Naive thymus-derived CD4-positive, alpha-beta T cell (primary cell): ENCODE measurements at regions not wholly inside any gene's neighbourhood (a gene's known extent, or its start where the extent isn't known, plus 50 kb on each side); places are given as distances from the start of the nearest gene placed in this dataset.

Experiments used
- ATAC-seq: fragments of 150-1000 bp; cut with Tn5 transposase; 2 replicates; pipeline ENCODE4 v1.10.0; 2021; ENCODE audit warnings: mild to moderate bottlenecking, moderate library complexity
- CTCF ChIA-PET: fragments of 350-600 bp; sonication (Branson Sonifier 250); formaldehyde crosslinking; loops from one replicate; lab custom pipeline; 2021; ENCODE audit warnings: antibody characterized with exemption; lab: Charles Lee
- POLR2A ChIA-PET: fragments of 350-600 bp; sonication (Branson Sonifier 250); formaldehyde crosslinking; loops from one replicate; lab custom pipeline; 2021; ENCODE audit warnings: antibody characterized with exemption, inconsistent platforms; lab: Charles Lee
- DNase-seq, 9 donors: peaks; one replicate each; pipeline versions ENCODE4 v3.0.0 to v3.0.0-alpha.2; 2020 to 2022; ENCODE audit warnings: mixed read lengths in 1 of 9
- H3K27ac ChIP-seq: one replicate; pipeline ENCODE4 v1.7.0; 2013; ENCODE audit warnings: mild to moderate bottlenecking, low read depth, low read length, moderate library complexity
- H3K27me3 ChIP-seq, 2 donors: one replicate each; pipeline ENCODE4 v1.7.0; 2013; ENCODE audit warnings: low read length in 2 of 2, mild to moderate bottlenecking in 2 of 2, moderate library complexity in 2 of 2; ENCODE audit not compliant: control insufficient read depth in 2 of 2, insufficient read depth in 2 of 2
- H3K36me3 ChIP-seq, 3 experiments: 1 replicate in 2 of 3; 2 replicates in 1 of 3; pipeline ENCODE4 v1.7.0; 2013; ENCODE audit warnings: low read length in 3 of 3, mild to moderate bottlenecking in 3 of 3, moderate library complexity in 1 of 3; ENCODE audit not compliant: insufficient read depth in 3 of 3, control insufficient read depth in 2 of 3
- H3K4me1 ChIP-seq, 2 donors: one replicate each; pipeline ENCODE4 v1.7.0; 2013; ENCODE audit warnings: low read length in 2 of 2, mild to moderate bottlenecking in 2 of 2, moderate library complexity in 1 of 2; ENCODE audit not compliant: control insufficient read depth in 2 of 2, insufficient read depth in 2 of 2
- H3K4me3 ChIP-seq: 2 replicates; pipeline ENCODE4 v1.7.0; 2013; ENCODE audit warnings: mild to moderate bottlenecking, low read length
- H3K9me3 ChIP-seq, 3 experiments: 1 replicate in 2 of 3; 2 replicates in 1 of 3; pipeline ENCODE4 v1.7.0; 2013; ENCODE audit warnings: low read length in 3 of 3; ENCODE audit not compliant: control insufficient read depth in 2 of 3
- H3K27ac Mint-ChIP-seq, 9 donors: one replicate each; pipeline ENCODE4 v1.8.0; 2020 to 2022; ENCODE audit warnings: mixed read lengths in 9 of 9, mild to moderate bottlenecking in 8 of 9, moderate library complexity in 5 of 9, inconsistent platforms in 2 of 9
- H3K27me3 Mint-ChIP-seq, 5 donors: one replicate each; pipeline ENCODE4 v1.8.0; 2021 to 2022; ENCODE audit warnings: mixed read lengths in 5 of 5, mild to moderate bottlenecking in 1 of 5
- H3K36me3 Mint-ChIP-seq, 5 donors: one replicate each; pipeline ENCODE4 v1.8.0; 2020 to 2022; ENCODE audit warnings: mixed read lengths in 5 of 5, mild to moderate bottlenecking in 3 of 5, inconsistent platforms in 1 of 5
- H3K4me1 Mint-ChIP-seq, 7 donors: one replicate each; pipeline ENCODE4 v1.8.0; 2020 to 2022; ENCODE audit warnings: mixed read lengths in 7 of 7, mild to moderate bottlenecking in 3 of 7, inconsistent platforms in 1 of 7
- H3K4me3 Mint-ChIP-seq, 10 donors: one replicate each; pipeline ENCODE4 v1.8.0; 2020 to 2022; ENCODE audit warnings: mild to moderate bottlenecking in 10 of 10, mixed read lengths in 10 of 10, moderate library complexity in 6 of 10, inconsistent platforms in 2 of 10
- H3K9me3 Mint-ChIP-seq, 11 donors: one replicate each; pipeline ENCODE4 v1.8.0; 2020 to 2022; ENCODE audit warnings: mixed read lengths in 11 of 11, mild to moderate bottlenecking in 4 of 11, inconsistent platforms in 1 of 11, moderate library complexity in 1 of 11
- intact Hi-C, 2 donors: fragments of 100-400 bp; cut with micrococcal nuclease; formaldehyde crosslinking; loops; one replicate each; pipeline ENCODE4 v1.15.1; 2023

DNA sequence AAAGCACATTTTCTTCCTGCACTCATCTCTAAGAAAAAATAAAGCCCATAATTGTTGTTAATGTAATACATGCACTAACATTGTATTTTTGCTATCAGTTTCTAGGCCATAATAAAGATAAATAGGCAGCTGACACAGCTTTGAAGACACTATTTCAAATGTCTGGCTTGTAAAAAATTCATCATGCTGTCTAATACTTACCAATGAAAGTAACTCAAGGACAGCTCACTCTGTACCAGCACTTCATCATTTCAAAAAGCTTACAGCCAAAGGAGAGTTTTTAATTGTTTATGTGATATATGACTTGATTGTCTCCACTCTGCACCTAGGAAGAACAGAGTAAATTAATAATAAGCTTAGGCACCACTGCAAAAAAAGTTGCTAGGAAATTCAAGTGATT lies 1423.3 kb upstream of the PCDH20 start:
- H3K27ac Mint-ChIP-seq = no peak overlapping the region
- H3K4me3 ChIP-seq = no peak overlapping the region
- POLR2A ChIA-PET = no interaction called here
- H3K4me1 ChIP-seq = no peaks in the 10 kb centered on the region
- peaks cover 0 to 9% (median 3%) of the 10 kb centered on the region in 11 donors for H3K9me3 Mint-ChIP-seq
- CTCF ChIA-PET = no interaction called here
- H3K27me3 ChIP-seq = no peaks in the 10 kb centered on the region
- H3K36me3 ChIP-seq = no peaks in the 10 kb centered on the region
- no peaks in the 10 kb centered on the region for H3K36me3 Mint-ChIP-seq
- no peak overlapping the region for H3K27ac ChIP-seq
- intact Hi-C loops = no loop called here
- H3K4me1 Mint-ChIP-seq = no peaks in the 10 kb centered on the region
- DNase-seq (no peak), ATAC-seq (no peak)
- no peaks in the 10 kb centered on the region for H3K27me3 Mint-ChIP-seq
- no peaks in the 10 kb centered on the region for H3K9me3 ChIP-seq
- H3K4me3 Mint-ChIP-seq = no peak overlapping the region

DNA sequence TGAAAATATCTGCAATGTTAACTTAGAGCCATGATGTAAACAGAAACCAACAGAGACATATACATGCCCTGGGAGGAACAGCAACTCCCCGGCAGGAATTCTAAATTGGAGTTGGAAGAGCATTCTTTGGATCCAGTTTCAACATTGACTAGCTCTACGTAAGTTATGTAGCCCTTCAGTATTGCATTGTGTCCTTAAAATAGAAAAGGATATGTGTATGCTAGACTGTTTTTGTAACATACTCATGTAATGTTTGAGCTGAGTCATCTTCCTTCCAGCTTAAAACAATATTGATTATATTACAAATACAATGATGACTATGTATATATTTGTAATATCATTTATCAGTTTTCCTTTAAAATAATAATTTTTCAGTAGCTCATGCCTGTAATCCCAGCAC lies 1422.2 kb upstream of the PCDH20 start:
- CTCF ChIA-PET = no interaction called here
- no peak for ATAC-seq
- no peaks in the 10 kb centered on the region for H3K27me3 Mint-ChIP-seq
- Histone ChIP-seq H3K9me3 (no peaks in the 10 kb centered on the region), H3K4me3 (no peak overlapping the region), H3K27me3 (no peaks in the 10 kb centered on the region), H3K4me1 (no peaks in the 10 kb centered on the region), H3K27ac (no peak overlapping the region), H3K36me3 (no peaks in the 10 kb centered on the region)
- H3K36me3 Mint-ChIP-seq = no peaks in the 10 kb centered on the region
- intact Hi-C loops = no loop called here
- H3K4me3 Mint-ChIP-seq = no peak overlapping the region
- H3K4me1 Mint-ChIP-seq = no peaks in the 10 kb centered on the region
- POLR2A ChIA-PET = no interaction called here
- H3K9me3 Mint-ChIP-seq = peaks cover 0 to 7% (median 3%) of the 10 kb centered on the region in 11 donors
- no peak for DNase-seq
- no peak overlapping the region for H3K27ac Mint-ChIP-seq

DNA sequence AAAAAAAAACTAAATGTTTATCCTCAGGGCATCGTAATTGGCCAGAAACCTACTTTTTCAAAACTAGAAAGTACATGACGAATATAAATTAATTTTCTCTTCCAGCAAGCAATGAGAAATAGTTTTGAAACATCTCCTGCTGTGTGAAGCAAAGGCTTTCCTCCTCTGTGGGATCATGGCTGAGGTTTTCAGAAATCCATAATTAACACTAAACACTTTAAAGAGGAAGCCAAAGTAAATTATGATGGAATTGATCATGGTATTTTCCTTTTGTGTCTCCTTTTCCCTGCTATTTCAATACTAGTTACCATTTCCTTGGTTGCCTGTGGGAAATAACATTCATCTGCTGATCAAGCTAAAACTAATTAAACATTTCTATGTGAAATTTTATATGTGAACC lies 1413.8 kb upstream of the PCDH20 start:
- H3K36me3 ChIP-seq = no peaks in the 10 kb centered on the region
- intact Hi-C loops = no loop called here
- H3K4me1 ChIP-seq = no peaks in the 10 kb centered on the region
- DNase-seq (no peak), ATAC-seq (no peak)
- no peaks in the 10 kb centered on the region for H3K27me3 Mint-ChIP-seq
- no peaks in the 10 kb centered on the region for H3K36me3 Mint-ChIP-seq
- ChIA-PET POLR2A (no interaction called here), CTCF (no interaction called here)
- no peaks in the 10 kb centered on the region for H3K27me3 ChIP-seq
- no peaks in the 10 kb centered on the region for H3K4me1 Mint-ChIP-seq
- H3K4me3 ChIP-seq = no peak overlapping the region
- no peak overlapping the region for H3K27ac ChIP-seq
- no peak overlapping the region for H3K27ac Mint-ChIP-seq
- no peaks in the 10 kb centered on the region for H3K9me3 ChIP-seq
- peaks cover 0 to 10% (median 0%) of the 10 kb centered on the region in 11 donors for H3K9me3 Mint-ChIP-seq
- no peak overlapping the region for H3K4me3 Mint-ChIP-seq

DNA sequence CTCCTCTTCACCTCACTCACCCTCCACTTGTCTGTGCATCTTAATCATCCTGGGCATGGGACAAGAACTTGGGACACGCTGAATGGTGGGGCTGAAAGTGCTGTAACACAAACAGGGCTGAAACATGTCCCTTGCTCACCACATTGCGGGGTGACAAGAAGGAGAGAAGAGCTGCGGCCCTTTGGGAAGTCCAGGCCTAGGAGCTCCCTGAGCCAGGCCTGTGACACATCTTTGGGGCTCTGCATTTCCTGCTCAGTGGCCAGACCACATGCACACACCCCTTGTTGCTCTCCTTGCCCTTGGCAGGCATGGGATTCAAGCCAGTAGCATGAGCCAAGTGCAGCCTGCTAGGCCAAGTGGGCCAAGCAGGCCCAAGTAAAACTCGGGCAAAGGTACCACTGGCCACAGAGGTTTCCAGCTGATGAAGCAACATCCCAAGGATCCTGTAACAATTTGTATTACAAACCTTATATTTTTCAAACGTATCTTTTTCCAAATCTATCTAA lies 1384.3 kb upstream of the PCDH20 start:
- no peaks in the 10 kb centered on the region for H3K27me3 ChIP-seq
- no peaks in the 10 kb centered on the region for H3K9me3 ChIP-seq
- Mint-ChIP-seq H3K4me1 (no peaks in the 10 kb centered on the region), H3K27ac (no peak overlapping the region), H3K4me3 (no peak overlapping the region), H3K27me3 (no peaks in the 10 kb centered on the region), H3K36me3 (no peaks in the 10 kb centered on the region), H3K9me3 (peaks cover 0 to 8% (median 2%) of the 10 kb centered on the region in 11 donors)
- H3K4me3 ChIP-seq = no peak overlapping the region
- H3K36me3 ChIP-seq = no peaks in the 10 kb centered on the region
- H3K4me1 ChIP-seq = no peaks in the 10 kb centered on the region
- H3K27ac ChIP-seq = no peak overlapping the region
- POLR2A ChIA-PET = no interaction called here
- CTCF ChIA-PET = no interaction called here
- ATAC-seq (no peak), DNase-seq (no peak)
- intact Hi-C loops = no loop called here

DNA sequence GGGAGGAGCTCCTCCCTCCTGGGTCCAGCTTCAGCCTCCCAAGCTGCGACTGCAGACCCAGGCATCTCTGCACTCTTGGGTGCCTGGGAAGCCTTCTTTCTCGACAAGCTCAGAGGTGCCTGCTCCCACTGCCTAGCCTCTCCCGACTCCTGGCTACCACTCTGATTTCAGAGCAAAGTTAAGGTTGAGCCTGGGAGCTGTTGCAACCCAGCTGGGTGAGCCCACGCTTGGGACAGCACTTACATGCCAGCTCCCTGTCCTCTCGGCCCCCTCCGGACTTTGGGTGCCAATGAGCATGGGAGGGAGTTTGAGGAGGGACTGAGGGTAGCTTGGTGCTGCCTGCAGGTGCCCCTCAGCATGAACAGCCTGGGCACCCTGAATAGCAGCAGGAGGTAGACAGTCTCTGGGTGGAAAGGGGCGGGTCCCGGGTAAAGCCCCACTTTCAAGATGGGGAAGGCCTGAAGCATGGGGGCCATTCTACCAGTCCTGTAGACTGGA lies 1383.4 kb upstream of the PCDH20 start:
- no peaks in the 10 kb centered on the region for H3K27me3 ChIP-seq
- ChIA-PET CTCF (no interaction called here), POLR2A (no interaction called here)
- H3K4me1 Mint-ChIP-seq = no peaks in the 10 kb centered on the region
- intact Hi-C loops = no loop called here
- no peak overlapping the region for H3K27ac Mint-ChIP-seq
- H3K4me1 ChIP-seq = no peaks in the 10 kb centered on the region
- DNase-seq (no peak), ATAC-seq (no peak)
- H3K4me3 Mint-ChIP-seq = no peak overlapping the region
- no peaks in the 10 kb centered on the region for H3K36me3 ChIP-seq
- no peaks in the 10 kb centered on the region for H3K36me3 Mint-ChIP-seq
- no peaks in the 10 kb centered on the region for H3K27me3 Mint-ChIP-seq
- H3K27ac ChIP-seq = no peak overlapping the region
- H3K4me3 ChIP-seq = no peak overlapping the region
- H3K9me3 Mint-ChIP-seq = peaks cover 0 to 8% (median 2%) of the 10 kb centered on the region in 11 donors
- no peaks in the 10 kb centered on the region for H3K9me3 ChIP-seq

DNA sequence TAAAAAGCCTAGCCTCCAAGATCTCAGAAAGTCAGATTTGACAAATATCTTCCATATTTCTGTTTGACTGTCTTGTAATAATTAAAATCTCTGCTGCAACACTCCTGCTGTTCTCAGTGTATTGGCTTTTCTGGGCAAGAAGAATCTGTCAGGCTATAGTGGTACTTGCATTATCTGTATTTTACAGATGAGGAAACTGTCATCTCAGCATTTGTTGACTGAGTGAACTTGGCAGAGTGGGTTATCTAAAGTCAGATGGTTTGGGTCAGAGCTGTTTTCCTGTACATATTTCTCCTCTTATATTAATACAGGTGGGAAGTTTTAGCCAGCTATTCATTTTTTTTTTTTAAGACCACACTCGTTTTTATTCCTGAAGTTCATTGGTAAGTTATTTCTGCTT lies 1378.2 kb upstream of the PCDH20 start:
- intact Hi-C loops = no loop called here
- no peak overlapping the region for H3K27ac ChIP-seq
- no peak overlapping the region for H3K4me3 ChIP-seq
- DNase-seq (no peak), ATAC-seq (no peak)
- Mint-ChIP-seq H3K27me3 (no peaks in the 10 kb centered on the region), H3K4me3 (no peak overlapping the region), H3K9me3 (peaks cover 2 to 15% (median 4%) of the 10 kb centered on the region in 11 donors), H3K27ac (no peak overlapping the region), H3K36me3 (no peaks in the 10 kb centered on the region), H3K4me1 (peaks cover 0 to 3% (median 0%) of the 10 kb centered on the region in 7 donors)
- no peaks in the 10 kb centered on the region for H3K9me3 ChIP-seq
- no peaks in the 10 kb centered on the region for H3K36me3 ChIP-seq
- ChIA-PET POLR2A (no interaction called here), CTCF (no interaction called here)
- H3K4me1 ChIP-seq = no peaks in the 10 kb centered on the region
- H3K27me3 ChIP-seq = no peaks in the 10 kb centered on the region

DNA sequence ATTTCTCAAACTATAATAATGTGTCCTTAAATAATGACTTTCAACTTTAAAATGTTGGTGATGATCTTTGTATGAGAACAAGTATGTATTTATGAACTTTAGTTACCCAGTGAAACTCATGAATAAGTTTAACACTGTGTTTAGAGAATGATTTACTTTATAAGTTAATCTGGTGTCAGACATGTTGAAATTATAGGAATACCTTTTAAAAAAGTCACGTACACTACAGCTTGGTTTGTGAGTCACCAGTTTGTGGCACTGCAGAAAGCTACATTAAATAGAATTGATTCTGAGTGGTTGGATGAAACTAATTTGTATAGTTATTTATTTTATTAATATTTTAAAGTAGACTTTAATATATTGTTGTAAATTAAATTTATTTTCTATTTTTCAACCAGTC lies 1366.2 kb upstream of the PCDH20 start:
- Mint-ChIP-seq H3K9me3 (peaks cover 0 to 17% (median 3%) of the 10 kb centered on the region in 11 donors), H3K36me3 (no peaks in the 10 kb centered on the region), H3K4me1 (no peaks in the 10 kb centered on the region), H3K27ac (no peak overlapping the region), H3K27me3 (no peaks in the 10 kb centered on the region), H3K4me3 (no peak overlapping the region)
- ChIA-PET CTCF (no interaction called here), POLR2A (no interaction called here)
- Histone ChIP-seq H3K4me3 (no peak overlapping the region), H3K4me1 (no peaks in the 10 kb centered on the region), H3K27me3 (no peaks in the 10 kb centered on the region), H3K27ac (no peak overlapping the region), H3K9me3 (no peaks in the 10 kb centered on the region), H3K36me3 (no peaks in the 10 kb centered on the region)
- ATAC-seq (no peak), DNase-seq (no peak)
- intact Hi-C loops = no loop called here
